Activated naive CD4-positive, alpha-beta T cell treated with anti-CD3 and anti-CD28 coated beads, Interleukin-2, amount 10 ng/mL, durations not matched to agents 7 days and 5 days (primary cell): ENCODE measurements at regions not wholly inside any gene's neighbourhood (a gene's known extent, or its start where the extent isn't known, plus 50 kb on each side); places are given as distances from the start of the nearest gene placed in this dataset.

Experiments used
- CTCF ChIA-PET: fragments of 350-600 bp; sonication (Branson Sonifier 250); formaldehyde crosslinking; loops from one replicate; lab custom pipeline; 2021; ENCODE audit warnings: antibody characterized with exemption; lab: Charles Lee
- DNase-seq: peaks from one replicate; pipeline ENCODE4 v3.0.0-alpha.2; 2020
- H3K27ac Mint-ChIP-seq: one replicate; pipeline ENCODE4 v1.8.0; 2021; ENCODE audit warnings: mild to moderate bottlenecking, moderate library complexity, mixed read lengths
- H3K27me3 Mint-ChIP-seq: one replicate; pipeline ENCODE4 v1.8.0; 2021; ENCODE audit warnings: mild to moderate bottlenecking, mixed read lengths
- H3K36me3 Mint-ChIP-seq: one replicate; pipeline ENCODE4 v1.8.0; 2021; ENCODE audit warnings: mixed read lengths
- H3K4me1 Mint-ChIP-seq: one replicate; pipeline ENCODE4 v1.8.0; 2021; ENCODE audit warnings: mixed read lengths
- H3K4me3 Mint-ChIP-seq: one replicate; pipeline ENCODE4 v1.8.0; 2021; ENCODE audit warnings: mild to moderate bottlenecking, moderate library complexity, mixed read lengths
- H3K9me3 Mint-ChIP-seq: one replicate; pipeline ENCODE4 v1.8.0; 2021; ENCODE audit warnings: mixed read lengths

DNA sequence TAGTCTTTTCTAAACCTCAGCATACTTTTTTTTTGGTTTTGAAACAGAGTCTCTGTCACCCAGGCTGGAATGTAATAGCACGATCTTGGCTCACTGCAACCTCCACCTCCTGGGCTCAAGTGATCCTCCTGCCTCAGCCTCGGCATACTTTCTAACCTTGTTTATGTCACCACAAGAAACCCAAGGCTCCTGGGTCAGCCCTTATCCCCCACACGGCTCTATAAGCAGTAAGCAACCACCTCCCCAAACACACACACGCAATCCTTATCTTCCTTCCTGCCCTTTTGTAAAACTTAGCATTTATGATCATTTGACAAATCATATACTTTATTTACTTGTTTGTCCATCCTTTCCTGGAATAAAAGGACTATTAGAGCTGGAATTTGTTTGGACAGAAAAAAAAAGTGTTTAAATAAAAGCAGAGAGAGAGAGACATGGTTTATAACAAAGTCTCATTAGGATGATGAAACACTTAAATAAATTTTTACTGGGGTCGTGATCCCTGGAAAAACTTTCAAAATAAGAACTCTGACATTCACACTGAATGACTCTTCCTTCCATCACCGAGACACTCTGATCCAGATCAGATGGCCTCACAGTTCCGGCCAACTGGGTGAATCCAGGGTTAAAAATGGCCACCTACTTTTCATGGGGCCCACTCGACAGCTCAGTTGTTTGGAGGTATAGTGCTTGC lies 72.7 kb upstream of the PIK3CG start:
- peaks cover 12% of the 10 kb centered on the region for H3K27me3 Mint-ChIP-seq
- CTCF ChIA-PET, result interaction anchor here (0.9 to 6.6 kb wide), 12 partner anchors 20 to 436 kb away, joined by 3 to 67 read pairs (median 4); partner anchors contain the start of gene CCDC71L
- H3K4me3 Mint-ChIP-seq, result no peak overlapping the region
- DNase-seq, result no peak
- H3K27ac Mint-ChIP-seq, result no peak overlapping the region
- no peaks in the 10 kb centered on the region for H3K4me1 Mint-ChIP-seq
- peaks cover 1% of the 10 kb centered on the region for H3K9me3 Mint-ChIP-seq
- no peaks in the 10 kb centered on the region for H3K36me3 Mint-ChIP-seq

DNA sequence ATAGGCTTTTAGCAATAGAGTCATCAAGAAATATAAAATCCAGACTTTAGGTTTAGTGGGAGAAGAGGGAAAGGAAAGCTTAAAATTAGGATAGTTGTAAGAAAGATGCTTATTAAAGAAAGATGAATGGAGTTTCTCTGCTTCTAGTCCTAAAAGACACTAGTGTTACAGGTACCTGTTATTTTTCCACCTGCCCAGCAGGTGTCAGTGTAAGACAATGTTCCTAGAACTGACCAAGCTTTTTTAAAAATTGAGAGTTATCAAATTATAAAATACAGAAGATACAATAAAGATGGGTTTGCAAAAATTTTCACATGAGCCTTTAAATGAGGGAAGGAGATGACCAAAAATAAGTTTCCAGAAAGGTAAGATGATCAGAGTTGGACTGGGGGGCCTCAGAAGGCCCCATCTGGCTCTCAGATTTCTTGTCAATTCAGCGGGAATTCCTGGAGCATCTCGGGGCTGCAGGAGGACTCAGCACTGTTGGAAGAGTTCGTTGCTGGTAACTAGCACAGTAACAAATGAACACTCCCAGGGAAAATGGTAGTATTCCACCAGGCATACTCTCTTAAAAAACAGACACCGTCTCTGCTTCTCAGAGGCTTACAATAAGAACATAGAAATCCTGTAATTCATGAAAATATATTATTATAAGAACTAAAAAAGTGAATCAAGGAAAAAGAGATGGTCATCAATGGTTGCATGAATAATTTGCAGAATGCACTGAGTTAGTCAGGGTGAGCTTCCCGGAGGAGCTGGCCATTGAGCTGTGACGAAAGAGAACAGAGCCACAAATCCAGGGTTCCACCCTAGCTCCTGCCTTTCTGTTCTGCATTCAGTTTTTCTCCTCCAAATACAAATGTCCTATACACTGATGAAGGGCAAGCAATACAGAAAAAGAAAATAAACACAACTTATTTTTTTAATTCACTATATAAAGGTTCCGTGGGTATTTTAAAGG lies 71.8 kb upstream of the PIK3CG start:
- H3K36me3 Mint-ChIP-seq, result no peaks in the 10 kb centered on the region
- peaks cover 12% of the 10 kb centered on the region for H3K27me3 Mint-ChIP-seq
- peaks cover 3% of the 10 kb centered on the region for H3K9me3 Mint-ChIP-seq
- no peaks in the 10 kb centered on the region for H3K4me1 Mint-ChIP-seq
- no peak overlapping the region for H3K4me3 Mint-ChIP-seq
- DNase-seq, result peak; percentile 46
- H3K27ac Mint-ChIP-seq, result no peak overlapping the region
- CTCF ChIA-PET, result interaction anchor here (0.9 to 6.6 kb wide), 13 partner anchors 19 to 435 kb away, joined by 3 to 67 read pairs (median 4); partner anchors contain the start of gene CCDC71L

DNA sequence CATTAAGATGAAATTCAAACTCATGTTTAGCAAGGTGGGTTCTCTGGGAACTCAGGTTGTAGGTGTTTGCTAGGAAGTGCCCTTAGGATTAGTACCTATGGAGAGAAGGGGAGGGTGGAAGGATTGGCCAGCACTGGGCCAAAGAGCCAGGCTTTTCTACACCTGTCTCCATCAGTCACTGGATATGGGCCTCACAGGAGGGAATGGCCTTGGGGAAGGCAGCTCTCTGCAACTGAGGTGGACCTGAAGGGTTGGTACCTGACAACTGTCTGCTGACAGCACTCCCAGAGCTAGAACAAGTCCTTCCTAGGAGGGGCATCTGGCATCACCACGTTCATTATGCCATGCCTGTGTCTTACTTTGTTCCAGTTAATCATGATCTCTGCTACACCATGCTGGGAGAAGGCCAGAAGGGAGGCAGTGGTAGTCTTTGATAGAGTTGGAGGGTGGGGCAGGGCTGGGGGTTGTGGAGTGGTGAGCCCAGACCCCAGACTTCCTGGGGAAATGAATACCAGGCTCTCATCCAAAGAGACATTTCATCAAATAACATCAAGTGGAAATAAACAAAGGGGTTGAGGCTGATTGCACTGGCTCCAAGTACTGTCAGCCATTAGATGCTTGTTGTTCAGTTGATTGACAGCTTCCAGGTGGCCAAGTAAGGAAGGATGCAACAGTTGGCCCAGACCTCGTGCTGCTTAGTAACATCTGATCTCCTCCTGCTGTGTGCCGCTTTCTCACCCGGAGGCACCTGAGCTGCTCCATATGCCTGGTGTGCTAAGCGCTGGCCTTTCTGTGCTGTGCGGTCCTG lies 70.6 kb upstream of the PIK3CG start:
- H3K9me3 Mint-ChIP-seq, result peaks cover 8% of the 10 kb centered on the region
- H3K4me3 Mint-ChIP-seq, result no peak overlapping the region
- CTCF ChIA-PET, result interaction anchor here (0.9 to 6.6 kb wide), 3 partner anchors 354 to 382 kb away, joined by 3 to 67 read pairs (median 12); no protein-coding TSS in a partner anchor
- H3K4me1 Mint-ChIP-seq, result no peaks in the 10 kb centered on the region
- no peak overlapping the region for H3K27ac Mint-ChIP-seq
- peaks cover 12% of the 10 kb centered on the region for H3K27me3 Mint-ChIP-seq
- no peaks in the 10 kb centered on the region for H3K36me3 Mint-ChIP-seq
- no peak for DNase-seq

DNA sequence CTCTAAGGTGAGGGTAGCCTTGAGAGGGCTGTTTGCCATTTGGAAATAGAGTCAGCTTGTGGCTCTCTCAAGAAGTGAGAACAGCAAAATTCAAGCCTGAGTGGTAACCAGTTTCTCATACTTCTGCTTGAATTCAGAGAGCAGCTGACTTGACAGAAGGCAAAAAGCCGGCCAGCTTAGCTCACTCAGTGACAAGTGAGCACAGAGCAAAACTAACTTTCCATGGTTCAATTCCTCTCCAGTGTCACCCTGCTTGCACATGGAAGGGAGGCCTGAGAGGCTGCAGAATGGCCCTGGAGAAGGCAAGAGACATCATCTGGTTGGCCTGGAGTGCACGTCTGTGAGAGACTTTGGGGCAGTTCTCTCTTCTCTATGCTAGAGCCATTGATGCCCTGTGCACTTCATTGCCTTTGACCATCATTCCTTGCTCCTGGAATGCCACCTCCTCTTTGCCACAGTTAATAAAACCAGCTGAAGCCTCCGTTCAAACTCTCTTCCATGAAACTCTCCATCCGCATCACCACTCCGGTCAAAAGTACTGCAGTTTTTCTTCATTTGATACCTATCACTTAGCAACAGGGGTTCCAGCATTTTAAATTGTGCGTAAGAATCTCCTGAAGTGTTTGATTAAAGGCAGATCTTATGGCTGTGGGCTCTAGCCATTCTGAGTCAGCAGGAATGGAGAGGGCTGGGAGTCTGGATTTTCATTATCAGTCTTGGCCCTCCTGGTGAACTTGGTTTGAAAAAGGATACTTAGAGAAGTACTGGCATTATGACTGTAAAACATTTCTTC lies 69.8 kb upstream of the PIK3CG start:
- peaks cover 12% of the 10 kb centered on the region for H3K27me3 Mint-ChIP-seq
- no peak overlapping the region for H3K27ac Mint-ChIP-seq
- no peak overlapping the region for H3K4me3 Mint-ChIP-seq
- H3K36me3 Mint-ChIP-seq, result no peaks in the 10 kb centered on the region
- CTCF ChIA-PET, result interaction anchor here (6.6 kb wide), 1 partner anchor 353 kb away, joined by 67 read pairs; no protein-coding TSS in a partner anchor
- no peak for DNase-seq
- peaks cover 8% of the 10 kb centered on the region for H3K9me3 Mint-ChIP-seq
- no peaks in the 10 kb centered on the region for H3K4me1 Mint-ChIP-seq

DNA sequence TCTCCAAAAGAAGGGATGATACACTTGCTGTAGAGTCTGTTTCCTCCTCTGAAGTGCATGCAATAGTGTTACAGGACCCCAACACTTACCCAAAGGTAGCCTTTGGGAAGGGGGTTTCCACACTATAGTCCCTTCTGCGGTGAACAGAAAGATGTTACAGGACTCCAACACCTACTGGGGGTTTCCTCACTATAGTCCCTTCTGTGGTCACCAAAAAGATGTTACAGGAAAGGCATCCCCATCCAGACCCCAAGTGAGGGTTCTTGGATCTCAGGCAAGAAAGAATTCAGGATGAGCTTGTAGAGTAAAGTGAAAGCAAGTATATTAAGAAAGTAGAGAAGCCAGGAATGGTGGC lies 69.2 kb upstream of the PIK3CG start:
- no peak overlapping the region for H3K4me3 Mint-ChIP-seq
- peaks cover 9% of the 10 kb centered on the region for H3K27me3 Mint-ChIP-seq
- no peak for DNase-seq
- H3K4me1 Mint-ChIP-seq, result no peaks in the 10 kb centered on the region
- H3K36me3 Mint-ChIP-seq, result no peaks in the 10 kb centered on the region
- CTCF ChIA-PET, result interaction anchor here (6.6 kb wide), 1 partner anchor 353 kb away, joined by 67 read pairs; no protein-coding TSS in a partner anchor
- no peak overlapping the region for H3K27ac Mint-ChIP-seq
- peaks cover 8% of the 10 kb centered on the region for H3K9me3 Mint-ChIP-seq

DNA sequence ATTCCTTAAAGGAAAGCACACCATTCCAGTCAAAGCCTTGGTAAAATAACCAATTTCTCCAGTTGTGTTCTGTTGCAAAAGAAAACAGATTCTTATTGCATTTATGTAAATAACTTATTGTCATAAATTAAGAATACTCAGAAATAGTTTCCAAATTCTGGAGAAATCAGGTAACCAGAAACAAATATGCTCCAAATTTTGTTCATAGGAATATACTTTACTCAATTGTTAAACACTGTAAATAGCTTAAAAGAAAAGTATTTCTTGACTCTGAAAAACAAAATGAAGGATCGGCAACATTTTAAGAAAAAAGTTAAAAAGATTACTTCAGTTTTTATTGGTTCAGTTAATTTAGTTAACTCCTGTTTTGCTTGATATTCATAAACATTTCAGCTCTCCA lies 67.1 kb upstream of the PIK3CG start:
- CTCF ChIA-PET, result interaction anchor here (6.6 kb wide), 1 partner anchor 351 kb away, joined by 67 read pairs; no protein-coding TSS in a partner anchor
- H3K4me3 Mint-ChIP-seq, result no peak overlapping the region
- no peak overlapping the region for H3K27ac Mint-ChIP-seq
- H3K4me1 Mint-ChIP-seq, result no peaks in the 10 kb centered on the region
- peaks cover 8% of the 10 kb centered on the region for H3K9me3 Mint-ChIP-seq
- no peaks in the 10 kb centered on the region for H3K36me3 Mint-ChIP-seq
- DNase-seq, result no peak
- H3K27me3 Mint-ChIP-seq, result no peaks in the 10 kb centered on the region

DNA sequence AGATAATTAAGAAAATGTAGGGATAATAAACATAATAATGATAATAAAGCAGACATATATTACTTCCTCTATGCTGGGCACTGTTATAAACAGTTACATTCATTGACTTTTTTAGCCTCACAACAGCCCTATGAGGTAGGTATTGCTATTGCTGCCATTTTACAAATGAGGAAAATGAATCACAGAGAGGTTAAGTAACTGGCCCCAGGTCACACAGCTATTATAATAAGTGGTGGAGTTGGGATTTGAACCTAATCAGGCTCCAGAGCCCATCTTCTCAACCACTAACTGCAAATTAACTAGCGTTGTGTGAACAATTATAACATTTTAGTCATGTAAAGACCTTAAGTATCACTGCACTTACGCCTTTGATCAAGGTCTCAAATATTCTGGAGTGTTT lies 62.5 kb upstream of the PIK3CG start:
- DNase-seq, result no peak
- Mint-ChIP-seq H3K4me3 (no peak overlapping the region), H3K9me3 (peaks cover 6% of the 10 kb centered on the region), H3K36me3 (no peaks in the 10 kb centered on the region), H3K27me3 (peaks cover 9% of the 10 kb centered on the region), H3K4me1 (no peaks in the 10 kb centered on the region), H3K27ac (no peak overlapping the region)
- CTCF ChIA-PET, result no interaction called here

DNA sequence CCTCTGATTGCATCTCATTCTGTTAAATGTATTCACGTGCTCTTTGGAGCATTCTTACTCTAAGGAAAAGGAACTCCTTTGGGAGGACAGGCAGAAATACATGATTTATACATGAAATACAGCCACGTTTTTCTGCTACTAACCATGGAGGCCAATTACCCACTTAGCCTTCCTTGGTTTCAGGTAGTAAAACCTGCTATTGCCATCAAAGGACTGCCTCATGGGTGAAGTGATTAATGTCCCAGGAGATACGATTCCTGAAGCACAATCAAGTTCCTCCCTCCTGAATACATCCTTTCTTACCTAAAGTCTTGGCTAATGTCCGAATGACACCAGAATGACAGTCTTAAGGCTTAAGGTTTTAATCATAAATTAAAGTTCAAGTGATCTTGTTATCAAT lies 58.5 kb upstream of the PIK3CG start:
- CTCF ChIA-PET, result no interaction called here
- Mint-ChIP-seq H3K4me1 (peaks cover 3% of the 10 kb centered on the region), H3K27me3 (peaks cover 9% of the 10 kb centered on the region), H3K9me3 (no peaks in the 10 kb centered on the region), H3K4me3 (no peak overlapping the region), H3K36me3 (peaks cover 1% of the 10 kb centered on the region), H3K27ac (no peak overlapping the region)
- no peak for DNase-seq

DNA sequence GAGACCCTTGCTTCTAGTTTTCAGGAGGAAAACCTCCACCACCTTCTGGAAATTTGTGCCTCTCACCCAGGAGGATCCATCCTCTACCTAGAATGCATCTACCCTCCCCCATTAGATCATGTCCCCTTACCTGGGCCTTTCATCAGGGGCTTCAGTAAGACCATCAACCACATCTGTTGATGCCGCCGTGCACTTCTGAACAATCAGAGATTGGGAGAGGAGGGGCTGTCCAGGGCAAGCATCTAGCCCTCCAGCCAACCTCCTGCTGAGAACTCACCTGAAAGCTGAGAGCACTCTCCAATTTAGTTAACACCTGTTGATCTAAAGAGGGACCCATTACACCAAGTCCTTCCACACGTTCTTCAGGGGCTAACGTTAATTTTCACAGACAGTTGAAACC lies 57.6 kb upstream of the PIK3CG start:
- Mint-ChIP-seq H3K4me1 (peaks cover 10% of the 10 kb centered on the region), H3K4me3 (no peak overlapping the region), H3K9me3 (no peaks in the 10 kb centered on the region), H3K36me3 (peaks cover 1% of the 10 kb centered on the region), H3K27ac (no peak overlapping the region), H3K27me3 (peaks cover 9% of the 10 kb centered on the region)
- CTCF ChIA-PET, result no interaction called here
- DNase-seq, result no peak

DNA sequence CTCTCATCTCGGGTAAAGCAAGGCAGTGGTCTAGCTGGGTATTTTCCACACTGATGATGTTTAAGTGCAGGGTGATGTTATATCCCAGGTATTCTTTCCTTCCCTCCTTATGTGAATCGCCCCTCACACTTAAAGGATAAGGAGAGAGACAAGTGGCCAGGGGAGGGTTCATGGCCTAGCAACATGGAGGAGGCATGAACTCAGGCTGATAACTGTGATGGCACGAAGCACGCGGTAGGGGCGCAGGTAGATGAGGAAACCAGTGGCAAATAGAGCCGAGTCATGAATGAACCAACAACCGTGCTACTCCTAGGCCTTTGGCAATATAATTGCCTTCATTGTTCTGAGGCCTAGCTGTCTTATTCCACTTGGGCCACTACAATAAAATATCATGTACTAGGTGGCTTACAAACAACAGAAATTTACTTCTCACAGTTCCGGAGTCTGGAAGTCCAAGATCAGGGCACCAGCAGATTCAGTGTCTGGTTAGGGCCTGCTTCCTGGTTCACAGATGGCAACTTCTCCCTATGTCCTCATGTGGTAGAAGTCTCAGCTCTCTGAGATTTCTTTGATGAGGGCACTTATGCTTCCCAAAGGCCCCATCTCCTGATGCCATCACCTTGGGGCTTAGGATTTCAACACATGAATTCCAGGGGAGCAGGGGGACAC lies 56.0 kb upstream of the PIK3CG start:
- CTCF ChIA-PET, result no interaction called here

DNA sequence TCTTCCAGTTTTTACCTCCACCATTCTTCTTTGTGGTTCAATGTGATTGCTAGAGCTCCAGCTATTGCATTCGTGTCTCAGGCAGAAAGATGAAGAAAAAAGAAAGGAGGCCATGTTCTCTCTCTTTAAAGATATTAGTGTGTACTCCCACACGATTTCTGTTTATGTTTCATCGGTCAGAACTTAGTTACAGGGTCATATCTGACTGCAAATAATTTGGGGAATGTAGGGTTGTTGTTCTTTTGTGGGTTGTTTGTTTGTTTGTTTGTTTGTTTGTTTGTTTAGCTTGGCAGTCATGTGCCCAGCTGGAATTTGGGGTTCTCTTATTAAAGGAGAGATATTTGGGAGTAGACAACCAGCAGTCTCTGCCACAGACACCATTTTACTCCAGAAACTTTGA lies 53.6 kb upstream of the PIK3CG start:
- CTCF ChIA-PET, result interaction anchor here (1.7 kb wide), 1 partner anchor 18 kb away, joined by 6 read pairs; no protein-coding TSS in a partner anchor
- Mint-ChIP-seq H3K27ac (no peak overlapping the region), H3K9me3 (no peaks in the 10 kb centered on the region), H3K4me1 (peaks cover 10% of the 10 kb centered on the region), H3K27me3 (peaks cover 5% of the 10 kb centered on the region), H3K36me3 (peaks cover 1% of the 10 kb centered on the region), H3K4me3 (no peak overlapping the region)
- DNase-seq, result no peak

More for the DNA sequence above, 56.0 kb upstream of the PIK3CG start:
- H3K27ac Mint-ChIP-seq, result no peak overlapping the region
- peaks cover 10% of the 10 kb centered on the region for H3K4me1 Mint-ChIP-seq
- H3K36me3 Mint-ChIP-seq, result peaks cover 1% of the 10 kb centered on the region
- no peak for DNase-seq
- peaks cover 5% of the 10 kb centered on the region for H3K27me3 Mint-ChIP-seq
- no peaks in the 10 kb centered on the region for H3K9me3 Mint-ChIP-seq
- no peak overlapping the region for H3K4me3 Mint-ChIP-seq

DNA sequence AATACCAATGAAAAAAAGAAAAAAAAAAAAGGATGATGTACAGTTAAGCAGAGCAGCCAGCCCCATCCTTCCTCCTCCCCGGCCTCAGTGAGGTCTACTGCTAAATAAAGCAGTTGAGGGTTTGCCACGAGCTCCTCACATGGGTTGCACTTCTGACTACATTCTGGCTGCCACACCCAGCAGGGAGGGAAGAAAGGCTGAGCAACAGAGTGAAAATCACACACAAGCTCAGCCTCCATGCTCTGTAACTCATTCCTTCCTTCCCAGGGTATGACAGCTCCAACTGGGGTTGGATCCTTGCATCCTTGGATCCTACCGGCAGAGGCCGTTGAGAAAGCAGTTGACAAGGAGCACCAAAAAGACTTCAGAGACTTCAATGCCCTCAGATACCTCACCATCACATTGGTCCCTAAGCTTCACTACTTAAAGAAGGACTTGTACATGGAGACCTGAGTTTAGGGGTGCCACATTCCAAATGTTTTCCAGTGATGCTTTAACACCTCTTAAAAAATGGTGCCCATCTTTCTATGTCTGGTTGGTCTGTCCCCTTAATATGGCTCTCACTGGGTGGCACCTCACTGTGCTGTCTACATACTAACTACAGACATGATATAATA lies 52.9 kb upstream of the PIK3CG start:
- peaks cover 1% of the 10 kb centered on the region for H3K36me3 Mint-ChIP-seq
- no peak overlapping the region for H3K4me3 Mint-ChIP-seq
- H3K27ac Mint-ChIP-seq, result no peak overlapping the region
- DNase-seq, result peak; percentile 40
- CTCF ChIA-PET, result interaction anchor here (1.3 to 1.7 kb wide), 2 partner anchors 19 to 335 kb away, joined by 4 to 6 read pairs; no protein-coding TSS in a partner anchor
- H3K27me3 Mint-ChIP-seq, result peaks cover under 1% of the 10 kb centered on the region
- peaks cover 10% of the 10 kb centered on the region for H3K4me1 Mint-ChIP-seq
- H3K9me3 Mint-ChIP-seq, result no peaks in the 10 kb centered on the region
